Lung microvascular endothelial cell (primary cell): ENCODE measurements at regions not wholly inside any gene's neighbourhood (a gene's known extent, or its start where the extent isn't known, plus 50 kb on each side); places are given as distances from the start of the nearest gene placed in this dataset.
A peak's percentile ranks its signal among the peaks of the same experiment; 100 is the strongest.

Source experiments
- DNase-seq, 2 donors: peaks; one replicate each; pipeline versions ENCODE4 v3.0.0 to v3.0.0-alpha.2; 2010; ENCODE audit warnings: low read depth in 2 of 2

DNA sequence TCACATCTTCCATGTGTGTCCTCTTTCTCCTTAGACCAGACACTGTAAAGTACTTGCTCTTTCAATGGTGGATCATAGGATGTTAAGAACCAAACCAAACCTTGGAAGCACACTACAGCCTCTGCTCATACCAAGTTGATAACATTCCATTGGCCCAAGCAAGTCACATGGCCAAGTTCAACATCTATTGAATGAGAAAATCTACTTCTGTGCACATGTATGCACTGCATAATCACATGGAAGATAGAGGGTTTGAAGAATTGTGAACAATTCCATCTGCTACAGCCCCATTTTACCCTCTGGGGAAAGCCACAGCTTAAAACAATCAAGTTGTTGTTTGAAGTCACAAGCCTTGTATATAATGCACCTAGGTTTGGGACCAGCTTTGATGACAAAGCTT is 68.2 kb downstream of the MFAP3 start:
- DNase-seq = no peak

- DNase-seq = no peak
Observed at GRCh38 chr5:154107756-154108155, 69.0 kb downstream of the MFAP3 start.

DNA sequence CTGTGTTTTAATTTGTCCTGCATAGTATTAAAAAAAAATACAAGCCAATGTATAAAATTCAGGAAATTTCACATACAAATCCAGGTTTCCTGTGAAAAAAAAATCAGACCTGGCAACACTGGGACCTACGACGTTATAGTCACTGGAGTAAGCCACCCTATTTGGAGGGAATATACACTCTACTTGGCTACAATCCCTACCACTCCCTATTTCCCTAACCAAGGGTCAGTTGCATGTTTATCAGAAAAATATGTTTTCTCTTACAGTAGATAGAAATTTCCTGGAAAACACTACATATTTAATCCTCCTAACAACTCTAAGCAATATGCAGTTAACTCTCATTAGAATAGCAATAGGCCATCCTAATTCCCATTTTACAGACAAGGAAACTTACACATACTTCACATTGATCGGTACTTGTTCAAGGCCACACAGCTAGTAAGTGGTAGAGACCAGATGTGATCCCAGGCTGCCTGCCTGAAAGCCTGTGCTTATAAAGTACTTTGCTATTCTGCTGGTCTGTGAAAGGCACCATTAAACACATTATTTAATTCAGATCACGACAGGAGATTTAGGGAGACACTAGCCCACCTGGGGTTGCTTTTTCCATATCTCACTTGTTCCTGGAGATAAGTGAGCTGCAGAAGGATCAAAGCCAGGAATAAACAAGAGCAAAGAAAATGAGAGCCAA is 70.8 kb downstream of the MFAP3 start:
- DNase-seq = peak in 1 of 2 donors; percentile 12

DNA sequence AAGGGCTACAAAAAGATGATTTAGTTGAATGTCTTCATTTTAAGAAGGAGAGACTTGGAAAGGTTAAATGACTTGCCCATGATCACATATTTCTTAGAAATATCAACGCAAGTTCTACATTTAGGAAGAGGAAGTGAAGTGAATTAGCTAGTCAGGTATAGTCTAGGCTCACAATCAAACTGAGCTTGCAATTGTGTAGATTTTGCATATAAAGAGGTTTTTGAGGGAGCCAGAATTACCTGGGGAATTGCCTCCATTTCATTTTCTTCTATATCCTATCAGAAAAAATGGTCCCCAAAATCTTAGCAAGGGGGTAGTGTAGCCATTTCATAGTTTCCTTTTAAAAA is 71.3 kb downstream of the MFAP3 start:
- DNase-seq = no peak

- peak in 1 of 2 donors; percentile 17 for DNase-seq
Observed at GRCh38 chr5:154110716-154111115, 71.9 kb downstream of the MFAP3 start.

DNA sequence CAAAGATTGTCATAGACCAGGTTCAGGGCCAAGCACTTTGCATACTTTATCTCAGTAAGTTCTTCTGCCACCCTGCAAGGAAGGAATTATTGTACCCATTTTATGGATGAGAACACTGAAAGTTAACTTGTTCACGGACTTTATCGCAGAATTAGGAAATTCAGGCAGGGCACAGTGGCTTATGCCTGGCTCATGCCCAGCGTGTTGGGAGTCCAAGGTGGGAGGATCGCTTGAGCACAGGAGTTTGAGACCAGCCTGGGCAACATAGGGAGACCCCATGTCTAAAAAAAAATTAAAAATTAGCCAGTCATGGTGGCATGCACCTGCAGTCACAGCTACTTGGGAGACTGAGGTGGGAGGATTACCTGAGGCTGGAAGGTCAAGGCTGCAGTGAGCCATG is 72.4 kb downstream of the MFAP3 start:
- DNase-seq = no peak

GRCh38 chr5:154112255-154112654 is 73.5 kb downstream of the MFAP3 start:
- no peak for DNase-seq

- DNase-seq = no peak
Observed at GRCh38 chr5:154115291-154115690, 75.2 kb upstream of the GALNT10 start.

GRCh38 chr5:154117050-154117449 is 73.5 kb upstream of the GALNT10 start:
- DNase-seq = no peak

DNA sequence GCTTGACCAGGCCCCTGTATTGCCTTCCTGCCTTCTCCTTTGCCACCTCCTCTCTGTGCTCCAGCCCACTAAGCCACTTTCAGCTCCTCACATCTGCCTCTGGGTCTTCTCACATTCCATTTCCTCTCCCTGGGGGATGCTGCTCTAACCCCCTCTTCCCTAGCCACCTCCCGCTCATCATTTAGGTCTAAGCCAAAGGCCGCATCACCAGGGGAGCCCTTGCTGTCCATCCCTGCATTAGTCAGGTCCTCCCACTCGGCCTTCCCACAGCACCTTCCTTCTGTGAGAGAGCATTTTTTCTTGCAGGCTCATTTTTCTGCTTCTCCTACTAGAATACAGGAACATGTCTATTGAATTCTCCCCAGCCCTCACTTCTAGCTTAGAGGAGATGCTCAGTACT is 72.6 kb upstream of the GALNT10 start:
- no peak for DNase-seq

DNA sequence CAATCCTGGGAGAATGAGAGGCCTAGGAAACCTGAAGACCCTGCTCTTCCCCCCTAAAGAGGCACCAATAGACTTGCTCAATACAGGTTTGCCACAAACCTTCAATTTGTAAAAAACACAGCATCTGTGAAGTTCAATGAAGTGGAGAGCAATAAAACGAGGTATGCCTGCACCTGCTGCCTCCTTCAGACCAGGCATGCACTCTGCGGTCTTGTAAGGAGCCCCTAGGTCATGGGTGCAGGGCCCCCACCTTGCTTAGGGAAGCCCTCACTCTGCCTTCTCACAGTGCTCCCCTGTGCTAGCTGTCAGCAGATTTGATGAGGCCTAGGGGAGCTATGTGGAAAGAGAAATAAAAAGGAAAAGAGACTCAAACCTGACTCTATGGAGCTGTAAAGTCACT is 72.1 kb upstream of the GALNT10 start:
- DNase-seq = no peak

DNA sequence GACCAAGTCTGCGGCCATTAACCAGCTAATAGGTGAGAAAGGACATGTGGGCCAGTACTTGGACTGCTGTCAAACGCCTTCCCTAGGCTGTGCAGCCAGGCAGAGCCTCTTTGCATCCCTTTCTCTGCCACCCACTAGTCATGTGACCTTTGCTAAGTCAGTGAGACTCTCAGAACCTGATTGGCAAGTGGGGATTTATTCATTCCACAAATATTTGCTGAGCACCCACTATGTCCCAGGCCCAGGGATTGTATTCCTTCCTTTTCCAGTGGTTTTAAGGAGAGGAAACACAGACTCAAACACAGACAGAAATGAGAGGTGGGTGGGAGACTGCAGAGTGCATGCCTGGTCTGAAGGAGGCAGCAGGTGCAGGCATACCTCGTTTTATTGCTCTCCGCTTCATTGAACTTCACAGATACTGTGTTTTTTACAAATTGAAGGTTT is 71.6 kb upstream of the GALNT10 start:
- DNase-seq = no peak

GRCh38 chr5:154129013-154129412 is 61.5 kb upstream of the GALNT10 start:
- no peak for DNase-seq

DNA sequence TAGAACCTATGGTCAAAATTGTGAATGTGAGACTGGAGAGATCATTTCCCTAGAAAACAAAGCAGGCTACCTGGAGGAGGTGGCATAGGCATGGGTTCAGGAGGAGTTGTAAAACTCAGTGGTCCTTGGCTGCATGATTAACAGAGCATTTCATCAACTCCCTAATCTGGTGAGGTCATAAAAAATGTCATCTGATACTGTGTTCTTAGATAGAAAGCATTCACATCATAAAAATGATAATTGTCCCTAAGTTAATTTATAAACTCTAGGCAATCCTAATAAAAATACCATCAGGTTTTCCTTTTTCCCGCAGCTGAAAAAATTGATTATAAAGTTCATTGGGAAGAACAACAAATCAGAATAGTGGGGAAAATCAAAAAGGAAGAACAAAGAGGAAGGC is 60.6 kb upstream of the GALNT10 start:
- no peak for DNase-seq

- DNase-seq = no peak
Observed at GRCh38 chr5:154131817-154132216, 58.7 kb upstream of the GALNT10 start.

- DNase-seq = no peak
Observed at GRCh38 chr5:154132718-154133307, 57.7 kb upstream of the GALNT10 start.

DNA sequence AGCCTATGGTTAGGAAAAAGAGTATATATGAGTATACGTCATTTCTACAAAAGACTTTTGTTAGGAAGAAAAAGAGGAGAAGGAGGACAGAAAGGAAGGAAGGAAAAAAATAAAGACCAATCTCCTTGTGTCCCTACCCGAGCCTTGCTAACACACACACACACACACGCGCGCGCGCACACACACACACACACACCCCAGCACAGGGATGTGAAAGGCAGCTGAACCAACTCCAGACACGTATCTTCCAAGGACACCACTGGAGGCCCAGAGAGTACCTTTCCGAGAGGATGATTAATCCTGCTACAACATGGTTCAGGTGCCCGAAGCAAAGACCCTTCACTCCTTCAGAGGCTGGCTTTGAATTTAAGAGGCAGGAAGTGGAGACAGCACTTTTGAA is 56.9 kb upstream of the GALNT10 start:
- DNase-seq = no peak

DNA sequence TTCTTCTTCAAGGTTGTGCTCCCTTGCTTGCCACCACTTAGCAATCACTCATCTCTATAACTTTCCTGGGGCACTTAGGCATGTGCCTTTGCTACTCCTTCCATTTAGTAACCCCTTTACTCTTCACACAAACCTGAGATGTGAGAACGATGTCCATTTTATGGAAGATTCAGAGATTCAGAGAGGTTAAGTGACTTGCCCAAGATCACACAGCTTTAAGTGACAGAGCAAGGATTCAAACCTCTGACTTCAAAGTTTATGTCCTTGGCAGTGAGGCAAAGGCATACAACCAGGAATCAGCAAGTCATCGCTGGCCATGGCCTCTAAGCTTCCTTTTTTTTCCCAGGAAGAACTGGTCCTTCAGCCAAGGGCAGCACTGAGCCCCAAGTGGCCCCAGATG is 56.0 kb upstream of the GALNT10 start:
- no peak for DNase-seq

DNA sequence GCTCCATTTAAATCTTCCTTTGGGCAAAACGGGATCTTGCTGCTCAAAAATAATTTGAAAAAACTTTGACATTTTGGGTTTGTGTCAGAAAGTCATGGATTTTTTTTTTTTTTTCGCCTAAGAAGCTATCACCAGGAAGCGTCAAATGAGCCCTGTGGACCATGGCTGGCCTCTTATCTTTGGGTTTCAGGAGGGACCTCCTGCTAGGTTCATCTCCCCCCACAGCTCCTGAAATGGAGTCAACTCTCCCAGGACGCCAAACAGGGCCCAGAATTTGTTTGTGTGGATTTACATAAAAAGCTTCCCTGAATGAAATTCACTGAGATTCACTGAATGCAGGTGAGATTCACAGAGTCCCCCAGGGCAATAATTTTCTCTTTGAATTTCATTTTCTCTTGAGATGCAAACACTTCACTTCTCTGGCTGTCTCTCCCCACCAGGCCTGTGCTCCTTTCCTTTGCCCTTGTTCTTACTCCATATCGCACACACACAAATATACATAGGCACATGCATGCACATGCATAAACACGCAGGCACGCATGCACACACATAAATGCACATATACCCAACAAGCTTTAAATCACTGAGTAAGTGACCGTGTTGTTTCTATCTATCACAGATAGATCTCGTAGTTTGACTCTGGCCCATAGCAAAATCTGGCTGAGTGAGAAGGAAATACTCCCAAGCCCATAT is 55.3 kb upstream of the GALNT10 start:
- DNase-seq = no peak

DNA sequence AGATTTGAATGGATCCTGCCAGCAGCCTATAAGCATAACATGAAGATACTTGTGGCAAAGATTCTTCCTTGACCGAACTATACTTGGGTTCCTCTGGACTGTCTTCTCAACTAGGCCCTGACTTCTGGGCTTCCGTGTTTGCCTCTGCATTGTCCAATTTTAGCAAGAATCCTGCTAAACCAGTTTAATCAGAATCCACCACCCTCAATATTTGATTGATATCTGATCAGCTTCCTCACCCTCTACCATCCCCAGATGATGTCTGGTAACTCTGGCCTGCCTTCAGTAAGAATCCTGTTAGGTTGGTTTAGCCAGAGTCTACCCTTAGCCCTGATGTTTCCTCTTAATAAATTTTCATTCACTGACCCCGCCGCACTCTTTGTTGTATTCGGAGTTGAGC is 54.4 kb upstream of the GALNT10 start:
- no peak for DNase-seq

DNA sequence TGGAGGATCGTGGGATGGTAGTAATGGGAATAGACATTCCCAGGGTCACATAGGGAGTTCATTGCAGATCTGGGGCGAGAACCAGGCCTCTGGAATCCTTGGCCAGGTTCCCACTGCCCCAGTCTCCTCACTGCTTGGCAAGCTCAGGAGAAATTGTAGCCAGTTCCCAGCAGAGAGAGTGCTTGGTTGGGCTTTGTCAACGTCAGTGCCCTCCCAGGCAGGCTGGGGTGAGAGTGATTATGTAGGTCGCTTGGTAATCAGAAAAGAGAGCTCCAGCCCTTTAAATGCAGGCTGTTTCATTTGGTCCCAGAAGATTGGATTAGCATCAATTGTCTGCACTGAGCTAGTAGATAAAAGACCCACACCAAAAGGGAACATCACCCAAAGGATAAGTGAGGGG is 51.8 kb upstream of the GALNT10 start:
- no peak for DNase-seq

DNA sequence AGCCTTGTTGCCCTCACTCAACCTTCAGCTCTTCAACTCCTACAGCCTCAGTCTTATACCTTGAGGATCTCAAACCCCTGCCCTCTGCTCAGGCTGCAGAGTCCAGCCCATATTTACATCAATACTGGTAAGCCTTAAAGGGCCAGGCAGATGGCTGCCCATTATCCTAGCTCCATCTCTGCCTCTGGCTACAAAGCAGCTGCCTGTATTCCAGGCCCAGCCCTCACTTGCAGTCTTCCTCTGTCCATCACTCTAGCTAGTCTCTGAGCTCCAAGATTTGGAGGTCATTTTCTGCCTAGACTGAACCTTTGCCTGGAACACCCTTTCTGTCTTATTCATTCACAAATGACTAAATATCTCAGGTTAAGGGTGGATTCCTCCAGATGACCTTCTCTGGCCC is 50.2 kb upstream of the GALNT10 start:
- no peak for DNase-seq
